HEK293T (cell line): ENCODE measurements at regions not wholly inside any gene's neighbourhood (a gene's known extent, or its start where the extent isn't known, plus 50 kb on each side); places are given as distances from the start of the nearest gene placed in this dataset.

Source experiments
- ARNT ChIP-seq: fragments of 450-650 bp; IDR thresholded peaks from 2 replicates; pipeline ENCODE4 v1.6.1; 2017; ENCODE audit warnings: mild to moderate bottlenecking
- BHLHE40 ChIP-seq: fragments of 450-650 bp; IDR thresholded peaks from 2 replicates; pipeline ENCODE4 v1.6.1; 2016; ENCODE audit warnings: mild to moderate bottlenecking, moderate library complexity, borderline replicate concordance
- CTBP1 ChIP-seq: fragments of 450-650 bp; IDR thresholded peaks from 2 replicates; pipeline ENCODE4 v1.6.1; 2016; ENCODE audit warnings: borderline replicate concordance
- ELF4 ChIP-seq: fragments of 450-650 bp; IDR thresholded peaks from 2 replicates; pipeline ENCODE4 v1.6.1; 2017; ENCODE audit warnings: antibody characterized with exemption
- FOXK2 ChIP-seq: fragments of 450-650 bp; IDR thresholded peaks from 2 replicates; pipeline ENCODE4 v1.6.1; 2016; ENCODE audit warnings: mild to moderate bottlenecking
- FOXM1 ChIP-seq: fragments of 450-650 bp; IDR thresholded peaks from 2 replicates; pipeline ENCODE4 v1.6.1; 2017; ENCODE audit warnings: mild to moderate bottlenecking, borderline replicate concordance
- SUZ12 ChIP-seq: fragments of 450-650 bp; IDR thresholded peaks from 2 replicates; pipeline ENCODE4 v1.6.1; 2016; ENCODE audit warnings: mild to moderate bottlenecking
- TARDBP ChIP-seq: fragments of 450-650 bp; IDR thresholded peaks from 2 replicates; pipeline ENCODE4 v1.6.1; 2016
- TF ChIP-seq, protein P1 (sequence below): fragments of 450-650 bp; IDR thresholded peaks from 2 replicates; pipeline ENCODE4 v1.6.1; 2016

DNA sequence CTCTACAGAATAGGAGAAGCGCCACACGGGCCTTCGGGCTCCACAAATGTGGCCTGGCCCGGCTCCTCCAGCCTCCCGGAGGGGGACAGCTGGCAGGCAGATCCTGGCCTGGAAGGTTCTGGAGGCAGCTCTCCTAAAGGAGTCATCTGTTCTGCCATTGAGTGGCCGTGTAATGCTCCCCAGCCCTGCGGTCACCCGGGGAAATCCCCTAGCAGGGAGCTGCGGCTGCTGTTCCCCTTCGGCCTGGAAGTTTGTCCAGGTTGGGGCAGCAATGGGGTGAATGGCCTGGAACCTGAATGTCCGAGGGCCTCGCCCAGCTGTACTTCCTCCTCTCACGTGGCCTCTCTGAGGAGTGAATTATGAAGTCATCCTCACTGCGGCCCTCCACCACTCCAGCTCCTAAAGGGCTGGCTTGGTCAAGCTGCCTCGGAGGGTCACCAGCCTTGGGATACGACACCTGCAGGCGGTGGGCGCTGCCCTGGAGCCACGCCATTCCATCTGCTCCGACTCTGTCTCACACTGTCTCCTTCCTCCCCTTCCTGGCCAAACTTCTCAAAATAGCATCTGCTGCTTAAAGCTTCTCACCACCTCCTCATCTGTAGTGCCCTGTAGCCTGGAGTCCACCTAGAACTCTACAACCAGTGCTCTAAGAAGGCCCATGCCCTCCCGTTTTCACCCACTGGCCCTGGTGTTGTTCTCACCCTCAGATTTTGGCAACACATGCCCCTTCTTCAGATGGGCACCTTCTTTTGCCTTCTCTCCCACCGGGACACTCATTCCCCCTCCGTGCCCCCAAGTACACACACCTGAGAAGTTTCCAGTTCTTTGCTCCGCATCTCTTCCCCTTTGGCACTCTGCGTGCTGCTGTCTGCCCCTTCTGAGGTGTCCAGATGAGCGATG is 54.4 kb upstream of the TMPRSS2 start:
- TF ChIP-seq ARNT, result no peak
- no peak for TF ChIP-seq ELF4
- TF ChIP-seq FOXM1, result no peak
- TF ChIP-seq CTBP1, result no peak
- no peak for TF ChIP-seq SUZ12
- TF ChIP-seq, protein P1, sequence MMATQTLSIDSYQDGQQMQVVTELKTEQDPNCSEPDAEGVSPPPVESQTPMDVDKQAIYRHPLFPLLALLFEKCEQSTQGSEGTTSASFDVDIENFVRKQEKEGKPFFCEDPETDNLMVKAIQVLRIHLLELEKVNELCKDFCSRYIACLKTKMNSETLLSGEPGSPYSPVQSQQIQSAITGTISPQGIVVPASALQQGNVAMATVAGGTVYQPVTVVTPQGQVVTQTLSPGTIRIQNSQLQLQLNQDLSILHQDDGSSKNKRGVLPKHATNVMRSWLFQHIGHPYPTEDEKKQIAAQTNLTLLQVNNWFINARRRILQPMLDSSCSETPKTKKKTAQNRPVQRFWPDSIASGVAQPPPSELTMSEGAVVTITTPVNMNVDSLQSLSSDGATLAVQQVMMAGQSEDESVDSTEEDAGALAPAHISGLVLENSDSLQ, result no peak
- TF ChIP-seq TARDBP, result no peak
- TF ChIP-seq FOXK2, result no peak
- no peak for TF ChIP-seq BHLHE40
